ENCODE measurements at regions not wholly inside any gene's neighbourhood (a gene's known extent, or its start where the extent isn't known, plus 50 kb on each side); places are given as distances from the start of the nearest gene placed in this dataset.

- Histone ChIP-seq H3K36me3 (no peaks in the 10 kb centered on the region), H3K9me3 (peaks cover 0 to under 1% of the 10 kb centered on the region in 2 donors), H3K27me3 (no peaks in the 10 kb centered on the region), H3K4me1 (no peaks in the 10 kb centered on the region), H3K27ac (no peak overlapping the region), H3K4me3 (no peak overlapping the region)
- no peak for ATAC-seq
- no peak for TF ChIP-seq CTCF (IDR thresholded peaks at IDR 0.05)
- no peak for DNase-seq
- intact Hi-C loops (cut with DNase I): no loop called here
Measured at GRCh38 chr5:159480849-159481248, 150.6 kb upstream of the IL12B start.

GRCh38 chr5:159481751-159482150 lies 151.5 kb upstream of the IL12B start:
- H3K27ac ChIP-seq: no peak overlapping the region
- intact Hi-C loops (cut with DNase I): no loop called here
- no peak overlapping the region for H3K4me3 ChIP-seq
- H3K27me3 ChIP-seq: no peaks in the 10 kb centered on the region
- TF ChIP-seq CTCF (IDR thresholded peaks at IDR 0.05): no peak
- ATAC-seq: no peak
- DNase-seq: no peak
- H3K36me3 ChIP-seq: no peaks in the 10 kb centered on the region
- no peaks in the 10 kb centered on the region for H3K9me3 ChIP-seq
- no peaks in the 10 kb centered on the region for H3K4me1 ChIP-seq

GRCh38 chr5:159486836-159487235 lies 156.5 kb upstream of the IL12B start:
- intact Hi-C loops (cut with DNase I): no loop called here
- Histone ChIP-seq H3K27me3 (no peaks in the 10 kb centered on the region), H3K9me3 (no peaks in the 10 kb centered on the region), H3K4me3 (no peak overlapping the region), H3K4me1 (no peaks in the 10 kb centered on the region), H3K27ac (no peak overlapping the region), H3K36me3 (no peaks in the 10 kb centered on the region)
- TF ChIP-seq CTCF (IDR thresholded peaks at IDR 0.05): no peak
- DNase-seq (no peak), ATAC-seq (no peak)

- intact Hi-C loops (cut with DNase I): no loop called here
- Histone ChIP-seq H3K9me3 (no peaks in the 10 kb centered on the region), H3K27ac (no peak overlapping the region), H3K4me1 (no peaks in the 10 kb centered on the region), H3K27me3 (no peaks in the 10 kb centered on the region), H3K4me3 (no peak overlapping the region), H3K36me3 (no peaks in the 10 kb centered on the region)
- TF ChIP-seq CTCF (IDR thresholded peaks at IDR 0.05): no peak
- no peak for DNase-seq
- no peak for ATAC-seq
Measured at GRCh38 chr5:159488516-159488915, 158.2 kb upstream of the IL12B start.

GRCh38 chr5:159489779-159490178 lies 159.5 kb upstream of the IL12B start:
- no peak for ATAC-seq
- Histone ChIP-seq H3K9me3 (no peaks in the 10 kb centered on the region), H3K4me1 (no peaks in the 10 kb centered on the region), H3K36me3 (no peaks in the 10 kb centered on the region), H3K4me3 (no peak overlapping the region), H3K27me3 (no peaks in the 10 kb centered on the region), H3K27ac (no peak overlapping the region)
- intact Hi-C loops (cut with DNase I): no loop called here
- DNase-seq: no peak
- TF ChIP-seq CTCF (IDR thresholded peaks at IDR 0.05): no peak
